Heart right ventricle (tissue), 16 donors: ENCODE measurements at regions not wholly inside any gene's neighbourhood (a gene's known extent, or its start where the extent isn't known, plus 50 kb on each side); places are given as distances from the start of the nearest gene placed in this dataset.

Experiments
- ATAC-seq, 8 donors: fragments of 200-7000 bp; cut with Tn5 transposase; one replicate each; pipeline ENCODE4 v1.9.1; 2020; ENCODE audit warnings: mild to moderate bottlenecking in 8 of 8, moderate library complexity in 8 of 8, moderate number of reproducible peaks in 1 of 8
- DNase-seq, 2 donors: peaks; one replicate each; pipeline ENCODE4 v3.0.0-alpha.2; 2020
- H3K27ac ChIP-seq, 10 donors: fragments of 200-600 bp; sonication (generic) in 2 of 10; one replicate each; pipeline versions ENCODE4 v1.5.0 to v1.8.0; 2020 to 2022; ENCODE audit warnings: mild to moderate bottlenecking in 3 of 10
- H3K27me3 ChIP-seq, 7 donors: fragments of 200-600 bp; one replicate each; pipeline ENCODE4 v1.8.0; 2021 to 2022; ENCODE audit warnings: mild to moderate bottlenecking in 2 of 7
- H3K36me3 ChIP-seq, 9 donors: fragments of 200-600 bp; sonication (generic) in 1 of 9; one replicate each; pipeline versions ENCODE4 v1.5.0 to v1.8.0; 2020 to 2022; ENCODE audit warnings: mild to moderate bottlenecking in 2 of 9
- H3K4me1 ChIP-seq, 9 donors: fragments of 200-600 bp; sonication (generic) in 1 of 9; one replicate each; pipeline versions ENCODE4 v1.5.0 to v1.8.0; 2020 to 2022; ENCODE audit warnings: mild to moderate bottlenecking in 4 of 9
- H3K4me3 ChIP-seq, 10 donors: fragments of 200-600 bp; sonication (generic) in 2 of 10; one replicate each; pipeline versions ENCODE4 v1.5.0 to v1.8.0; 2020 to 2022; ENCODE audit warnings: mild to moderate bottlenecking in 7 of 10, moderate library complexity in 2 of 10
- H3K9me3 ChIP-seq, 11 donors: fragments of 200-600 bp in 10 of 11; sonication (generic) in 2 of 11; one replicate each; pipeline versions ENCODE4 v1.5.0 to v1.8.0; 2013 to 2022; ENCODE audit warnings: mild to moderate bottlenecking in 2 of 11, control low read depth in 1 of 11, moderate library complexity in 1 of 11
- CTCF ChIP-seq, 9 donors: fragments of 200-600 bp; sonication (generic) in 2 of 9; IDR thresholded peaks; one replicate each; pipeline versions ENCODE4 v1.5.0 to v1.8.0; 2021 to 2022; ENCODE audit warnings: antibody characterized with exemption in 9 of 9, mild to moderate bottlenecking in 5 of 9, moderate library complexity in 1 of 9
- WGBS, 2 donors: extraction: QIAGEN DNeasy Blood & Tissue Kit; methylation state at CpG; one replicate each; pipeline ENCODE4 v1.1.7; 2013; ENCODE audit warnings: inconsistent platforms in 1 of 2; 5-methylcytosine and 5-hydroxymethylcytosine counted together
- intact Hi-C, 10 donors: fragments of 100-400 bp; cut with DNase I; formaldehyde crosslinking; loops; one replicate each; pipeline versions ENCODE4 v1.11.1 to v1.14.2; 2022
- donor health status: Arrhythmogenic right ventricular cardiomyopathy.
- donor health status: ischemic (EF 13 %, LVEDD 7.1; RV severe dilation, severe dysfunction).
- donor health status: healthy with polysubstance abuse.
- donor health status: DM: no; HTN: yes; CAD: no.
- donor health status: DM: no; HTN: no; CAD: no.
- donor health status: ischemic (EF 25% LVEDD 6.9; RV normal size, moderate dysfunction).
- donor health status: ischemic (EF 25% LVEDD 5.7; RV mildly dilated, moderate dysfunction).
- donor health status: healthy.
- donor health status: DM: yes; HTN: yes; CAD: no.
- donor health status: Ischemic cardiomyopathy.
- donor health status: ischemic (EF 35%, LVEDD 5.7; RV mildly dilated, moderate dysfunction).
- donor health status: nonischemic (EF 11% LVEDD 7.7; RV severe dilation, severe dysfunction).
- donor health status: DM: yes; HTN: yes; CAD: no.
- donor health status: PGD.
- donor health status: ischemic (EF 29% LVEDD 5.4; RV normal size, mild dysfunction).
- donor health status: nonischemic (EF 23%, LVEDD 6.1; RV moderate dilation, normal function).

GRCh38 chr18:33517950-33518349 lies 60.1 kb upstream of the ASXL3 start:
- intact Hi-C loops: no loop called here
- no peak for ATAC-seq
- peaks cover 0 to 54% (median 15%) of the 10 kb centered on the region in 11 donors for H3K9me3 ChIP-seq
- no peak for DNase-seq
- TF ChIP-seq CTCF (IDR thresholded peaks at IDR 0.05): no peak
- H3K4me1 ChIP-seq: no peaks in the 10 kb centered on the region
- H3K27me3 ChIP-seq: no peaks in the 10 kb centered on the region
- no peak overlapping the region for H3K4me3 ChIP-seq
- H3K27ac ChIP-seq: no peak overlapping the region
- H3K36me3 ChIP-seq: no peaks in the 10 kb centered on the region

- Histone ChIP-seq H3K4me1 (no peaks in the 10 kb centered on the region), H3K36me3 (no peaks in the 10 kb centered on the region), H3K9me3 (peaks cover 0 to 66% (median 15%) of the 10 kb centered on the region in 11 donors), H3K4me3 (no peak overlapping the region), H3K27ac (no peak overlapping the region), H3K27me3 (no peaks in the 10 kb centered on the region)
- intact Hi-C loops: loop anchor here in 1 of 10 donors (5.0 kb wide), 1 partner anchor 46 kb away; no protein-coding TSS in a partner anchor
- TF ChIP-seq CTCF (IDR thresholded peaks at IDR 0.05): no peak
- no peak for DNase-seq
- no peak for ATAC-seq
Measured at GRCh38 chr18:33513027-33513426, 65.0 kb upstream of the ASXL3 start.

GRCh38 chr18:33507019-33507418 lies 66.5 kb upstream of the CCDC178 start:
- no peak overlapping the region for H3K27ac ChIP-seq
- WGBS, 2 donors: 67 to 72% methylated on average over 1 of the region's 1 CpG
- H3K27me3 ChIP-seq: no peaks in the 10 kb centered on the region
- H3K36me3 ChIP-seq: no peaks in the 10 kb centered on the region
- no peaks in the 10 kb centered on the region for H3K4me1 ChIP-seq
- H3K4me3 ChIP-seq: no peak overlapping the region
- H3K9me3 ChIP-seq: peaks cover 0 to 11% (median 0%) of the 10 kb centered on the region in 11 donors
- DNase-seq (no peak), ATAC-seq (no peak)
- intact Hi-C loops: no loop called here
- no peak for TF ChIP-seq CTCF (IDR thresholded peaks at IDR 0.05)

- Histone ChIP-seq H3K36me3 (no peaks in the 10 kb centered on the region), H3K9me3 (no peaks in the 10 kb centered on the region), H3K27ac (no peak overlapping the region), H3K27me3 (no peaks in the 10 kb centered on the region), H3K4me3 (no peak overlapping the region), H3K4me1 (no peaks in the 10 kb centered on the region)
- ATAC-seq (no peak), DNase-seq (no peak)
- intact Hi-C loops: no loop called here
- TF ChIP-seq CTCF (IDR thresholded peaks at IDR 0.05): no peak
Measured at GRCh38 chr18:33505798-33506197, 65.3 kb upstream of the CCDC178 start.

- H3K27me3 ChIP-seq: no peaks in the 10 kb centered on the region
- no peak for DNase-seq
- WGBS, 2 donors: 85 to 90% methylated on average over 2 of the region's 2 CpGs
- no peak for TF ChIP-seq CTCF (IDR thresholded peaks at IDR 0.05)
- no peak overlapping the region for H3K4me3 ChIP-seq
- H3K36me3 ChIP-seq: no peaks in the 10 kb centered on the region
- ATAC-seq: no peak
- intact Hi-C loops: no loop called here
- H3K4me1 ChIP-seq: no peaks in the 10 kb centered on the region
- no peak overlapping the region for H3K27ac ChIP-seq
- no peaks in the 10 kb centered on the region for H3K9me3 ChIP-seq
Measured at GRCh38 chr18:33505297-33505696, 64.8 kb upstream of the CCDC178 start.
